GM19035 (cell line): ENCODE measurements at regions not wholly inside any gene's neighbourhood (a gene's known extent, or its start where the extent isn't known, plus 50 kb on each side); places are given as distances from the start of the nearest gene placed in this dataset.
"Not testable (repeated sequence)": the region's sequence is repeated elsewhere in the genome, so short reads cannot be mapped to it uniquely, and the experiment has no call there.

Source experiments
- ATAC-seq: cut with Tn5 transposase; IDR thresholded peaks from one replicate; pipeline ENCODE4 v1.9.1; 2021; ENCODE audit not compliant: unreplicated experiment

DNA sequence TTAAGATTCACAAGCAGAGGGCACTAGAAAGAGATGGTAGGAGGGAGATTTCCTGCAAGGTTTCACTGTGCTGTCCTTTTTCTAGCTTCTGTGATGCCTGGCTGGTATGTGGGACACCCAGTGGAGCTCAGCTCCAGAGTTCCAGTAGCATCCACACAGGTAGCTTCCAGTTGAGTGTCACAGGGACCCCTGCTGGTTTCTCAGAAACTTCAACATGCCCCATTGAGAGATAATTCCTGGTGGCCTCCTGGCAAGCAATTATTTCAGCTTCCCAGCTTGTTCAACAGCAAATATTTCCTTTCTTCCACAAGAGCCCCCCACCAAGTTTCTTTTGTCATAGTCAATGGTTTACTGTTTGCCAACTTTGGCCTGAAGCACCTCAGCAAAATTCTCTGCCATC, 858.7 kb downstream of the REEP3 start:
- no peak for ATAC-seq

- no peak for ATAC-seq
Observed at GRCh38 chr10:64385355-64385754, 864.2 kb downstream of the REEP3 start.

- ATAC-seq: no peak
Observed at GRCh38 chr10:64394744-64395143, 873.5 kb downstream of the REEP3 start.

- ATAC-seq: no peak
Observed at GRCh38 chr10:64396105-64396708, 875.0 kb downstream of the REEP3 start.

DNA sequence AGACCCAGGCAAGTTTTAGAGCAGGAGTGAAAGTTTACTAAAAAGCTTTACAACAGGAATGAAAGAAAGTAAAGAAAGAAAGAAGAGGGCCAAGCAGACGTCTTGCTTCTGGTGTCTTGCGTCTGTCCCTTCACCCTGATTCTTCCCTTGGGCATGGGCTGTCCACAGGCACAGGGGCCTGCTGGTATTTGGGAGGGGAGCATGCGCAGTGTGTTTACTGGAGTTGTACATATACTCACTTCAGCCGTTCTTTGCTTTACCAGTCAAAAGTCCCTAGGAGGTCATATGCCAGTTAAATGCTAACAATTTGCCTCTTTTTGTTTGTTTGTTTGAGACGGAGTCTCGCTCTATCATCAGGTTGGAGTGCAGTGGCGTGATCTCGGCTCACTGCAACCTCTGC, 875.9 kb downstream of the REEP3 start:
- no peak for ATAC-seq

- no peak for ATAC-seq
Observed at GRCh38 chr10:64408391-64409183, 887.4 kb downstream of the REEP3 start.

GRCh38 chr10:64409349-64409748, 888.1 kb downstream of the REEP3 start:
- no peak for ATAC-seq

- no peak for ATAC-seq
Observed at GRCh38 chr10:64416011-64416410, 894.8 kb downstream of the REEP3 start.

- ATAC-seq: no peak
Observed at GRCh38 chr10:64419461-64419860, 898.3 kb downstream of the REEP3 start.

DNA sequence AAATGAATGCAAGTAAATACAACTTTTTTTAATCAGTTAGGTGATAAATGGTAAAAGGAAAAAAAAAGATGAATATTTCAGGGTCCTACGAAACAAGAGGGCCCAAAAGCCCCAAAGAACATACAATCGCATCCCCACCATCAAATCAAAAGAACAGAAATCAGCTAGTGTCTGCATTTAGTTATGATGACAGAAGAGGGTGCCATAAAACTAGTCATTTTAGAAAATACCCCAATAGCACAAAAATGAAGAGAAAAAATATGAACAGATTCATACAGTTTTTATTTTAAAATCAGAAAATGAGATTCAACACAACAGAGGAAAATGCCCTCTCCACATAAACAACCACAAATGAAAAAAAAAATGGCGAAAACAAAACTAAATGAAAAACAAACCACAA, 905.5 kb downstream of the REEP3 start:
- ATAC-seq: no peak

- ATAC-seq: no peak
Observed at GRCh38 chr10:64430690-64431323, 909.6 kb downstream of the REEP3 start.

- ATAC-seq: not testable (repeated sequence)
Observed at GRCh38 chr10:64441872-64442271, 920.7 kb downstream of the REEP3 start.

DNA sequence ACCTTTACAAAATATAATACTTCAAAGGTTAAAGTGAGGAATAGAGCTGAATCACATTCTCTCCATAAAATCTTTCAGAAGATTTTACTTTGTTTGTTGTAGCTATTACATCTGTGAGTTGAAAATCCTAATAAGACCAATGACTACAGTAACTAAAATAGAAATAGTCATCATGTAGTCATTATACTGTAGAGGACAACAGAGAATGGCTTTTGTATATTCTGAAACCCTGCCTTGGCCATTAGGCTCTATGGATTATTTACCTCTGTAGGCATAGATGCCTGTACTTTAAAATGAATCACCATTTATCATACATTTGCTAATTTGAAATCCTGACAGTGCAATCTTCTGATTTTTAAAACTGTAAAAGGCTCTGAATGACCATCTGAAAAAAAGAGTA, 923.0 kb downstream of the REEP3 start:
- no peak for ATAC-seq

DNA sequence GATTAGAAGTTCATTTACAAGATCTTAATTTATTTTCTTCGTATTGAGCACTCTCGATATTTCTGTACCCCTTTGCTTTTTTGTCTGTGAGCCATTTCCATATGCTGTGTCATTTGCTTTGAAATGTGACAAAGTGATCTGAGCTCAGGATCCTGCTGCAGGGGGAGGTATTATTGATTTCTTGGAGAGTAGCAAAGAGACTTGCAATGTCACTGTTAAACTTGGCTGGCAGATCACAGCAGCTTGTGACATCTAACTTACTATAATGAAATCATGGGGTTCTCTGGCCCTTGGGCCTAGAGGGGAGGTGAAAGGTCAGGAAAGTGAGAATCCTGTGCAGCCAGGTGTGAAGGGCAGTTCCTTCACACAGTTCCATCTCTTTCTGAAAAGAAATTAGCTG, 923.4 kb downstream of the REEP3 start:
- ATAC-seq: no peak

GRCh38 chr10:64449603-64450002, 928.4 kb downstream of the REEP3 start:
- no peak for ATAC-seq

- no peak for ATAC-seq
Observed at GRCh38 chr10:64450312-64450711, 929.1 kb downstream of the REEP3 start.

- ATAC-seq: no peak
Observed at GRCh38 chr10:64454962-64455361, 933.8 kb downstream of the REEP3 start.

- ATAC-seq: no peak
Observed at GRCh38 chr10:64458306-64458705, 937.1 kb downstream of the REEP3 start.

DNA sequence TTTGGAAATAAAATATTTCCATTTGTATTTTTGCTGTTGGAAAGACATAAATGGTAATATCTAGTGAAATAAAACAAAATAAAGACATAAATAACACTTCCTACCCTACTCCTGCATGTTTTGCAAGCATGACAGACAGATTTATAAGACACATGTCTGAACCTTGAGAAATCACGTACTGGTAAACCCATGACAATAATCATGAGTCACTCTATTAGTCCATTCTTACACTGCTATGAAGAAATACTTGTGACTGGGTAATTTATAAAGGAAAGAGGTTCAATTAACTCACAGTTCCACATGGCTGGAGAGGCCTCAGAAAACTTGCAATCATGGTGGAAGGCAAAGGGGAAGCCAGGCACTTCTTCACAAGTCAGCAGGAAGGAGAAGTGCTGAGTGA, 942.2 kb downstream of the REEP3 start:
- no peak for ATAC-seq

DNA sequence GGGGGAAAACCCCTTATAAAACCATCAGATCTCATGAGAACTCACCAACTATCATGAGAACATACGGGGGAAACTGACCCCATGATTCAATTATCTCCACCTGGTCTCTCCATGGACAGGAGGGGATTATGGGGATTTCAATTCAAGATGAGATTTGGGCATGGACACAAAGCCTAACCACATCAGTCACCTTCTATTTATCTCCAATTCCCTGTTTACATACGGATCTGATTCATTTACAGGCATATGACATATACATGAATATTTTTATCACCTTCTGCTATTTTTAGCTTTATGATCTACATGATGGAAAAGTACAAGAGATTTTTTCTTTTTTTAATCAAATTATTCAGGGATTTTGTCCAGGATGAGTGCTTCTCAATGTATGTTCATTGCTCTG, 944.5 kb downstream of the REEP3 start:
- ATAC-seq: no peak

GRCh38 chr10:64468219-64468618, 947.0 kb downstream of the REEP3 start:
- ATAC-seq: no peak

GRCh38 chr10:64476506-64476905, 955.3 kb downstream of the REEP3 start:
- ATAC-seq: no peak
